RWPE2 (cell line): ENCODE measurements at regions not wholly inside any gene's neighbourhood (a gene's known extent, or its start where the extent isn't known, plus 50 kb on each side); places are given as distances from the start of the nearest gene placed in this dataset.

Source experiments
- ATAC-seq: fragments of 200-7000 bp; cut with Tn5 transposase; 3 replicates; pipeline ENCODE4 v1.9.1; 2021; ENCODE audit warnings: low read depth
- DNase-seq: peaks from one replicate; pipeline ENCODE4 v3.0.0-alpha.2; 2020; ENCODE audit warnings: low spot score
- H3K27ac ChIP-seq: fragments of 450-650 bp; 2 replicates; pipeline ENCODE4 v1.5.1; 2017; ENCODE audit warnings: mild to moderate bottlenecking; ENCODE audit not compliant: poor library complexity, severe bottlenecking
- H3K27me3 ChIP-seq: fragments of 250-450 bp; sonication (Bioruptor Pico); 2 replicates; pipeline ENCODE4 v1.5.1; 2021; ENCODE audit warnings: mild to moderate bottlenecking, moderate library complexity; ENCODE audit not compliant: insufficient read depth, poor library complexity, severe bottlenecking
- H3K36me3 ChIP-seq: fragments of 250-450 bp; sonication (Bioruptor Pico); 2 replicates; pipeline ENCODE4 v1.5.1; 2020; ENCODE audit warnings: low read depth, mild to moderate bottlenecking, moderate library complexity
- H3K4me1 ChIP-seq: fragments of 250-450 bp; sonication (Bioruptor Pico); 2 replicates; pipeline ENCODE4 v1.5.1; 2021; ENCODE audit warnings: mild to moderate bottlenecking, moderate library complexity; ENCODE audit not compliant: insufficient read depth, poor library complexity, severe bottlenecking
- H3K4me3 ChIP-seq: fragments of 250-450 bp; sonication (Bioruptor Pico); 2 replicates; pipeline ENCODE4 v1.5.1; 2021; ENCODE audit warnings: mild to moderate bottlenecking, moderate library complexity; ENCODE audit not compliant: severe bottlenecking
- H3K9me3 ChIP-seq: fragments of 250-450 bp; sonication (Bioruptor Pico); 2 replicates; pipeline ENCODE4 v1.5.1; 2021; ENCODE audit warnings: mild to moderate bottlenecking, moderate library complexity; ENCODE audit not compliant: severe bottlenecking
- TF ChIP-seq, protein P1 (sequence below): fragments of 450-650 bp; IDR thresholded peaks from one replicate; pipeline ENCODE4 v1.5.1; 2017; ENCODE audit warnings: mild to moderate bottlenecking, moderate library complexity; ENCODE audit not compliant: poor library complexity, severe bottlenecking

DNA sequence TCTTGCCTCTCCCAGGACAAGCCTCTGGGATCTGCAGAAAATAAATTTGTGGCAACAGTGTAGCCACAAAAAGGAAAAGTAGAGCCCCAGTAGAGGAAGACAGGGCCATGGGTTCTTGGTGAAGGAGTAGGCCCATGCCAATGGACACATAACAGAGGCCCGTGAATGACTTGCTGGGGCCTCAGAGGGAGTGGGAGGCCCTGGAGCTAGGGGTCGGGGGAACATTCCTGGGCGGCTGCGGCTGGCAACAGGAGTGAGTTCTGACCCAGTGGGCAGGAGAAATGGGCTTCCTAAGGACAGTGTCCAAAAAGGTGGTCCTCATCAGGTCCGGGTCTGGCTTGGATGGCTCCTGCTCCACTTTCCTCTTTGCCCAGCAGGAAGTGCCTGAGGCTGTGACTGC, 260.0 kb downstream of the CCSER2 start:
- no peak for DNase-seq
- H3K4me3 ChIP-seq = no peak overlapping the region

GRCh38 chr10:84588971-84589370, 260.6 kb downstream of the CCSER2 start:
- no peaks in the 10 kb centered on the region for H3K27me3 ChIP-seq
- DNase-seq (no peak), ATAC-seq (no peak)
- no peaks in the 10 kb centered on the region for H3K4me1 ChIP-seq
- H3K27ac ChIP-seq = no peak overlapping the region
- H3K36me3 ChIP-seq = no peaks in the 10 kb centered on the region
- TF ChIP-seq, protein P1, sequence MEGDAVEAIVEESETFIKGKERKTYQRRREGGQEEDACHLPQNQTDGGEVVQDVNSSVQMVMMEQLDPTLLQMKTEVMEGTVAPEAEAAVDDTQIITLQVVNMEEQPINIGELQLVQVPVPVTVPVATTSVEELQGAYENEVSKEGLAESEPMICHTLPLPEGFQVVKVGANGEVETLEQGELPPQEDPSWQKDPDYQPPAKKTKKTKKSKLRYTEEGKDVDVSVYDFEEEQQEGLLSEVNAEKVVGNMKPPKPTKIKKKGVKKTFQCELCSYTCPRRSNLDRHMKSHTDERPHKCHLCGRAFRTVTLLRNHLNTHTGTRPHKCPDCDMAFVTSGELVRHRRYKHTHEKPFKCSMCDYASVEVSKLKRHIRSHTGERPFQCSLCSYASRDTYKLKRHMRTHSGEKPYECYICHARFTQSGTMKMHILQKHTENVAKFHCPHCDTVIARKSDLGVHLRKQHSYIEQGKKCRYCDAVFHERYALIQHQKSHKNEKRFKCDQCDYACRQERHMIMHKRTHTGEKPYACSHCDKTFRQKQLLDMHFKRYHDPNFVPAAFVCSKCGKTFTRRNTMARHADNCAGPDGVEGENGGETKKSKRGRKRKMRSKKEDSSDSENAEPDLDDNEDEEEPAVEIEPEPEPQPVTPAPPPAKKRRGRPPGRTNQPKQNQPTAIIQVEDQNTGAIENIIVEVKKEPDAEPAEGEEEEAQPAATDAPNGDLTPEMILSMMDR = no peak
- no peaks in the 10 kb centered on the region for H3K9me3 ChIP-seq
- no peak overlapping the region for H3K4me3 ChIP-seq

More for the DNA sequence above, 260.0 kb downstream of the CCSER2 start:
- Histone ChIP-seq H3K4me1 (no peaks in the 10 kb centered on the region), H3K9me3 (no peaks in the 10 kb centered on the region), H3K36me3 (no peaks in the 10 kb centered on the region), H3K27ac (no peak overlapping the region), H3K27me3 (no peaks in the 10 kb centered on the region)
- no peak for ATAC-seq
- TF ChIP-seq, protein P1 = no peak

GRCh38 chr10:84589526-84590205, 261.3 kb downstream of the CCSER2 start:
- Histone ChIP-seq H3K27me3 (no peaks in the 10 kb centered on the region), H3K36me3 (no peaks in the 10 kb centered on the region), H3K4me3 (no peak overlapping the region), H3K27ac (no peak overlapping the region), H3K4me1 (no peaks in the 10 kb centered on the region), H3K9me3 (no peaks in the 10 kb centered on the region)
- ATAC-seq (no peak), DNase-seq (no peak)
- TF ChIP-seq, protein P1 = no peak

GRCh38 chr10:84590327-84591193, 262.2 kb downstream of the CCSER2 start:
- H3K27me3 ChIP-seq = no peaks in the 10 kb centered on the region
- DNase-seq (no peak), ATAC-seq (no peak)
- no peaks in the 10 kb centered on the region for H3K36me3 ChIP-seq
- TF ChIP-seq, protein P1 = no peak
- no peaks in the 10 kb centered on the region for H3K9me3 ChIP-seq
- no peaks in the 10 kb centered on the region for H3K4me1 ChIP-seq
- no peak overlapping the region for H3K27ac ChIP-seq
- H3K4me3 ChIP-seq = no peak overlapping the region
